GF-D8 (cell line): ENCODE measurements at regions not wholly inside any gene's neighbourhood (a gene's known extent, or its start where the extent isn't known, plus 50 kb on each side); places are given as distances from the start of the nearest gene placed in this dataset.

Source experiments
- DNase-seq: peaks from one replicate; lab custom pipeline; 2025; lab: John Stamatoyannopoulos, UW

- no peak for DNase-seq
Observed at GRCh38 chr6:163916315-163917081, 502.0 kb downstream of the QKI start.

- no peak for DNase-seq
Observed at GRCh38 chr6:163915131-163915530, 500.6 kb downstream of the QKI start.

- no peak for DNase-seq
Observed at GRCh38 chr6:163913045-163913444, 498.5 kb downstream of the QKI start.

- no peak for DNase-seq
Observed at GRCh38 chr6:163906006-163906710, 491.6 kb downstream of the QKI start.

- DNase-seq, result no peak
Observed at GRCh38 chr6:163904186-163904585, 489.7 kb downstream of the QKI start.

GRCh38 chr6:163903541-163903940, 489.0 kb downstream of the QKI start:
- no peak for DNase-seq

- DNase-seq, result no peak
Observed at GRCh38 chr6:163902993-163903392, 488.5 kb downstream of the QKI start.

- DNase-seq, result no peak
Observed at GRCh38 chr6:163901681-163902080, 487.2 kb downstream of the QKI start.

- DNase-seq, result no peak
Observed at GRCh38 chr6:163900570-163900969, 486.1 kb downstream of the QKI start.

- DNase-seq, result no peak
Observed at GRCh38 chr6:163897669-163898068, 483.2 kb downstream of the QKI start.

GRCh38 chr6:163897030-163897429, 482.5 kb downstream of the QKI start:
- no peak for DNase-seq

GRCh38 chr6:163895162-163895561, 480.6 kb downstream of the QKI start:
- no peak for DNase-seq

GRCh38 chr6:163893609-163894189, 479.2 kb downstream of the QKI start:
- DNase-seq, result no peak

- no peak for DNase-seq
Observed at GRCh38 chr6:163892824-163893561, 478.5 kb downstream of the QKI start.

- DNase-seq, result no peak
Observed at GRCh38 chr6:163889904-163890514, 475.5 kb downstream of the QKI start.

- DNase-seq, result no peak
Observed at GRCh38 chr6:163888030-163888819, 473.7 kb downstream of the QKI start.

- DNase-seq, result no peak
Observed at GRCh38 chr6:163886428-163886827, 471.9 kb downstream of the QKI start.

- DNase-seq, result no peak
Observed at GRCh38 chr6:163883984-163884383, 469.5 kb downstream of the QKI start.

GRCh38 chr6:163878698-163879097, 464.2 kb downstream of the QKI start:
- DNase-seq, result no peak

- no peak for DNase-seq
Observed at GRCh38 chr6:163877877-163878639, 463.5 kb downstream of the QKI start.
